GM21381 (cell line): ENCODE measurements at regions not wholly inside any gene's neighbourhood (a gene's known extent, or its start where the extent isn't known, plus 50 kb on each side); places are given as distances from the start of the nearest gene placed in this dataset.
"Not testable (repeated sequence)": the region's sequence is repeated elsewhere in the genome, so short reads cannot be mapped to it uniquely, and the experiment has no call there.

Experiments
- ATAC-seq: cut with Tn5 transposase; IDR thresholded peaks from one replicate; pipeline ENCODE4 v1.9.1; 2021; ENCODE audit warnings: mild to moderate bottlenecking, moderate library complexity; ENCODE audit not compliant: unreplicated experiment

GRCh38 chr17:64773386-64773835 is 111.3 kb upstream of the SMURF2 start:
- ATAC-seq = no peak

- ATAC-seq = no peak
These were observed 110.8 kb upstream of the SMURF2 start for GRCh38 chr17:64772845-64773299.

GRCh38 chr17:64771980-64772844 is 110.1 kb upstream of the SMURF2 start:
- no peak for ATAC-seq

GRCh38 chr17:64769712-64770111 is 107.6 kb upstream of the SMURF2 start:
- ATAC-seq = no peak

GRCh38 chr17:64767269-64767997 is 105.3 kb upstream of the SMURF2 start:
- no peak for ATAC-seq

GRCh38 chr17:64765191-64765889 is 103.2 kb upstream of the SMURF2 start:
- ATAC-seq = no peak

- no peak for ATAC-seq
These were observed 89.0 kb upstream of the SMURF2 start for GRCh38 chr17:64750891-64751677.

- ATAC-seq = no peak
These were observed 88.4 kb upstream of the SMURF2 start for GRCh38 chr17:64750478-64750877.

GRCh38 chr17:64749306-64749705 is 87.2 kb upstream of the SMURF2 start:
- no peak for ATAC-seq

GRCh38 chr17:64747938-64748540 is 85.9 kb upstream of the SMURF2 start:
- ATAC-seq = no peak

GRCh38 chr17:64742326-64742725 is 80.2 kb upstream of the SMURF2 start:
- ATAC-seq = no peak

GRCh38 chr17:64741916-64742315 is 79.8 kb upstream of the SMURF2 start:
- ATAC-seq = not testable (repeated sequence)

GRCh38 chr17:64741038-64741641 is 79.0 kb upstream of the SMURF2 start:
- no peak for ATAC-seq

- ATAC-seq = no peak
These were observed 77.4 kb upstream of the SMURF2 start for GRCh38 chr17:64739316-64740058.

- no peak for ATAC-seq
These were observed 74.8 kb upstream of the SMURF2 start for GRCh38 chr17:64736804-64737492.

- ATAC-seq = no peak
These were observed 70.4 kb upstream of the SMURF2 start for GRCh38 chr17:64732336-64733006.

- not testable (repeated sequence) for ATAC-seq
These were observed 67.9 kb upstream of the SMURF2 start for GRCh38 chr17:64730023-64730422.

- ATAC-seq = no peak
These were observed 67.1 kb upstream of the SMURF2 start for GRCh38 chr17:64729201-64729600.
